ENCODE measurements at regions not wholly inside any gene's neighbourhood (a gene's known extent, or its start where the extent isn't known, plus 50 kb on each side); places are given as distances from the start of the nearest gene placed in this dataset.

DNA sequence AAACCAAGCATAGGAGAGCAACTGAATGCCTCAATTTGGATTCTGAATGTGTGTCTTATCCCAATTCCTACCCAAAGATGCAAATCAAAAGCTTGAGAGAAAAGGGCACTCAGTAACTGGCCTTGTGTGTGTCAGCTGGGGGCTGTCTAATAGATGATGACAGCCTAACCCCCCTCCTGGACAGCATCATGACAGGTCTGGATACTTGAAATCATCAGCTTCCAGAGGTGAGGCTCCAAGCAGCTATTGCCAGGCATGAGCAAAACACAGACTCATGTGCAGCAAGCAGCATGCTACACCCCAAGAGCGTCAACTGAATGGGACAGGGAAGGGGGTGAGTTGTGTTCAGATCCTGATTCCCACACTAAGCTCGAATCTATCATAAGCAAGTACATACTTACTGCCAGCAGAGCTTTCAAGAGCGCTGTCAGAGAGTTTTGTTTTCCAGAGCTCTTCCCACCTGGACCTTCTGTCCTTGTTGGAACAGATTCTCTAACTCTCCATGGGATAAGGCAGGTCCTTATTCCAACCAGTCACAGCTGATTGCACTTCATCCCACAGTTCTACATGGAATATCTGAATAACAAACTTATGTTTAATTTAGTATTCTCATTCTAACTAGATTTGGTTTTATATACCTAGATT lies 467.5 kb downstream of the DTWD2 start:
- TF ChIP-seq L3MBTL2 (conservative IDR thresholded peaks at IDR 0.05) (no peak), ELF4 (IDR thresholded peaks at IDR 0.05) (no peak), ARNT (IDR thresholded peaks at IDR 0.05) (no peak), SP1 (IDR thresholded peaks at IDR 0.05) (no peak), NFRKB (IDR thresholded peaks at IDR 0.05) (no peak), SUZ12 (IDR thresholded peaks at IDR 0.05) (no peak), FOXK2 (IDR thresholded peaks at IDR 0.05) (no peak), CTBP1 (IDR thresholded peaks at IDR 0.05; ENCODE audit: borderline replicate concordance) (no peak), TARDBP (IDR thresholded peaks at IDR 0.05) (no peak)

All from HEK293T (cell line).